Fibroblast of lung (primary cell): ENCODE measurements at regions not wholly inside any gene's neighbourhood (a gene's known extent, or its start where the extent isn't known, plus 50 kb on each side); places are given as distances from the start of the nearest gene placed in this dataset.

Experiments used
- CTCF ChIP-seq, 2 donors: IDR thresholded peaks in 1 of 2; conservative IDR thresholded peaks in 1 of 2; 1 replicate in 1 of 2; 2 replicates in 1 of 2; pipeline ENCODE4 v1.5.1; 2011 to 2012; ENCODE audit warnings: low read length in 2 of 2, control low read depth in 1 of 2, inconsistent platforms in 1 of 2, low read depth in 1 of 2, mild to moderate bottlenecking in 1 of 2
- EZH2 ChIP-seq: IDR thresholded peaks from 2 replicates; pipeline ENCODE4 v1.5.1; 2012; ENCODE audit warnings: low read length, control low read depth, mild to moderate bottlenecking; ENCODE audit errors: missing control alignments

GRCh38 chr16:58923094-58923493, 189.0 kb upstream of the GOT2 start:
- TF ChIP-seq EZH2 (no peak), CTCF (conservative IDR thresholded peaks at IDR 0.05 in 1 of 2, IDR thresholded peaks at IDR 0.05 in 1 of 2; ENCODE audit: low read depth in 1 of 2, low read length in 2 of 2) (no peak)
